H9 (cell line): ENCODE measurements at regions not wholly inside any gene's neighbourhood (a gene's known extent, or its start where the extent isn't known, plus 50 kb on each side); places are given as distances from the start of the nearest gene placed in this dataset.

Experiments used
- DNase-seq: peaks from one replicate; pipeline ENCODE4 v3.0.0-alpha.2; 2017
- H2AFZ ChIP-seq: one replicate; pipeline ENCODE4 v1.6.1; 2013; ENCODE audit warnings: mild to moderate bottlenecking, low read length, control low read depth, moderate library complexity
- H2AK5ac ChIP-seq: 2 replicates; pipeline ENCODE4 v1.6.1; 2013; ENCODE audit warnings: low read length, control low read depth, mixed read lengths; ENCODE audit not compliant: insufficient read length
- H2BK120ac ChIP-seq: one replicate; pipeline ENCODE4 v1.6.1; 2013; ENCODE audit warnings: low read depth, mild to moderate bottlenecking, low read length, control low read depth, inconsistent platforms; ENCODE audit not compliant: poor library complexity, severe bottlenecking
- H2BK12ac ChIP-seq: 2 replicates; pipeline ENCODE4 v1.6.1; 2013; ENCODE audit warnings: low read length, control low read depth, mixed read lengths, low read depth; ENCODE audit not compliant: insufficient read length
- H2BK15ac ChIP-seq: 2 replicates; pipeline ENCODE4 v1.6.1; 2013; ENCODE audit warnings: low read depth, low read length, control low read depth
- H2BK20ac ChIP-seq: one replicate; pipeline ENCODE4 v1.6.1; 2013; ENCODE audit warnings: low read depth, mild to moderate bottlenecking, low read length, control low read depth, inconsistent platforms; ENCODE audit not compliant: poor library complexity, severe bottlenecking
- H2BK5ac ChIP-seq: 2 replicates; pipeline ENCODE4 v1.6.1; 2013; ENCODE audit warnings: low read length, control low read depth, mixed read lengths; ENCODE audit not compliant: insufficient read length
- H3K14ac ChIP-seq: 2 replicates; pipeline ENCODE4 v1.6.1; 2013; ENCODE audit warnings: low read length, control low read depth; ENCODE audit not compliant: insufficient read depth
- H3K18ac ChIP-seq: 2 replicates; pipeline ENCODE4 v1.6.1; 2013; ENCODE audit warnings: low read depth, mild to moderate bottlenecking, mixed read lengths, low read length, control low read depth; ENCODE audit not compliant: insufficient read length
- H3K23ac ChIP-seq: 2 replicates; pipeline ENCODE4 v1.6.1; 2013; ENCODE audit warnings: low read length, control low read depth, mixed read lengths, low read depth; ENCODE audit not compliant: insufficient read length
- H3K23me2 ChIP-seq: 2 replicates; pipeline ENCODE4 v1.6.1; 2013; ENCODE audit warnings: low read depth, mild to moderate bottlenecking, mixed read lengths, low read length, control low read depth; ENCODE audit not compliant: insufficient read length, poor library complexity, severe bottlenecking
- H3K27ac ChIP-seq: 2 replicates; pipeline ENCODE4 v1.5.1; 2013; ENCODE audit warnings: low read length, control low read depth, mixed read lengths, low read depth; ENCODE audit not compliant: insufficient read length
- H3K27me3 ChIP-seq: 2 replicates; pipeline ENCODE4 v1.6.1; 2013; ENCODE audit warnings: low read length, control low read depth, inconsistent platforms; ENCODE audit not compliant: insufficient read depth
- H3K4ac ChIP-seq: 2 replicates; pipeline ENCODE4 v1.6.1; 2013; ENCODE audit warnings: low read depth, mild to moderate bottlenecking, control low read depth, inconsistent platforms, low read length, moderate library complexity
- H3K4me1 ChIP-seq: 2 replicates; pipeline ENCODE4 v1.6.1; 2013; ENCODE audit warnings: low read length, control low read depth, inconsistent platforms; ENCODE audit not compliant: insufficient read depth
- H3K4me2 ChIP-seq: 2 replicates; pipeline ENCODE4 v1.6.1; 2013; ENCODE audit warnings: low read length, control low read depth, mixed read lengths; ENCODE audit not compliant: insufficient read length, insufficient read depth
- H3K56ac ChIP-seq: 2 replicates; pipeline ENCODE4 v1.6.1; 2013; ENCODE audit warnings: low read depth, mild to moderate bottlenecking, mixed read lengths, low read length, control low read depth; ENCODE audit not compliant: insufficient read length
- H3K79me1 ChIP-seq: 2 replicates; pipeline ENCODE4 v1.6.1; 2013; ENCODE audit warnings: low read depth, mild to moderate bottlenecking, moderate library complexity, low read length, control low read depth, inconsistent platforms; ENCODE audit not compliant: insufficient read depth, poor library complexity, severe bottlenecking
- H3K79me2 ChIP-seq: 2 replicates; pipeline ENCODE4 v1.6.1; 2013; ENCODE audit warnings: low read length, control low read depth, inconsistent platforms; ENCODE audit not compliant: insufficient read depth
- H3K9ac ChIP-seq: 2 replicates; pipeline ENCODE4 v1.6.1; 2013; ENCODE audit warnings: low read length, control low read depth, mixed read lengths; ENCODE audit not compliant: insufficient read length; ENCODE audit errors: extremely low read depth
- H3K9me3 ChIP-seq: one replicate; pipeline ENCODE4 v1.6.1; 2013; ENCODE audit warnings: low read depth, low read length, inconsistent platforms; ENCODE audit not compliant: control insufficient read depth
- H3T11ph ChIP-seq: one replicate; pipeline ENCODE4 v1.6.1; 2013; ENCODE audit warnings: mild to moderate bottlenecking, low read length, control low read depth, inconsistent platforms
- H4K20me1 ChIP-seq: one replicate; pipeline ENCODE4 v1.6.1; 2013; ENCODE audit not compliant: control insufficient read depth, insufficient read length, insufficient read depth
- H4K5ac ChIP-seq: 2 replicates; pipeline ENCODE4 v1.6.1; 2013; ENCODE audit warnings: low read depth, mild to moderate bottlenecking, mixed read lengths, low read length, control low read depth; ENCODE audit not compliant: insufficient read length
- H4K8ac ChIP-seq: replicated peaks from 2 replicates; pipeline ENCODE4 v1.6.1; 2013; ENCODE audit warnings: low read length, control low read depth, mixed read lengths, low read depth; ENCODE audit not compliant: insufficient read length
- H4K91ac ChIP-seq: 2 replicates; pipeline ENCODE4 v1.6.1; 2013; ENCODE audit warnings: low read depth, mild to moderate bottlenecking, moderate library complexity, mixed read lengths, low read length, control low read depth; ENCODE audit not compliant: insufficient read length
- H3K27ac Mint-ChIP-seq, 3 experiments: 2 replicates in 2 of 3; 3 replicates in 1 of 3; pipeline ENCODE4 v1.8.0; 2020 to 2021; ENCODE audit warnings: mixed read lengths in 3 of 3, mild to moderate bottlenecking in 1 of 3, moderate library complexity in 1 of 3
- H3K27me3 Mint-ChIP-seq: 2 replicates; pipeline ENCODE4 v1.8.0; 2021; ENCODE audit warnings: low read depth, mild to moderate bottlenecking, moderate library complexity, mixed read lengths
- H3K36me3 Mint-ChIP-seq, 3 experiments: 2 replicates in 2 of 3; 3 replicates in 1 of 3; pipeline ENCODE4 v1.8.0; 2020 to 2021; ENCODE audit warnings: low read depth in 3 of 3, mixed read lengths in 3 of 3; ENCODE audit not compliant: insufficient read depth in 1 of 3
- H3K4me1 Mint-ChIP-seq, 2 experiments: 2 replicates each; pipeline ENCODE4 v1.8.0; 2020; ENCODE audit warnings: mixed read lengths in 2 of 2
- H3K4me3 Mint-ChIP-seq, 2 experiments: 2 replicates in 1 of 2; 3 replicates in 1 of 2; pipeline ENCODE4 v1.8.0; 2020 to 2021; ENCODE audit warnings: mild to moderate bottlenecking in 2 of 2, mixed read lengths in 2 of 2, moderate library complexity in 1 of 2
- H3K9me3 Mint-ChIP-seq, 2 experiments: 2 replicates in 1 of 2; 3 replicates in 1 of 2; pipeline ENCODE4 v1.8.0; 2020; ENCODE audit warnings: mild to moderate bottlenecking in 2 of 2, mixed read lengths in 2 of 2, moderate library complexity in 1 of 2
- WGBS: extraction: QIAGEN DNeasy Blood & Tissue Kit; methylation state at CpG from one replicate; pipeline ENCODE4 v1.1.7; 2013; ENCODE audit warnings: missing lambda C conversion rate, low lambda C conversion rate, mixed read lengths; ENCODE audit not compliant: insufficient read length; ENCODE audit errors: extremely low coverage; 5-methylcytosine and 5-hydroxymethylcytosine counted together
- TF ChIP-seq, protein P1 (sequence below): fragments of 200-600 bp; sonication (generic); conservative IDR thresholded peaks from 3 replicates; pipeline ENCODE4 v1.8.0; 2021; ENCODE audit warnings: antibody characterized with exemption, mild to moderate bottlenecking

GRCh38 chr4:119946359-119946758 is 120.3 kb downstream of the MAD2L1 start:
- Histone ChIP-seq H2BK12ac (no peak overlapping the region), H3K4ac (no peak overlapping the region), H2AK5ac (no peak overlapping the region), H4K91ac (no peak overlapping the region), H3T11ph (no peak overlapping the region), H3K4me2 (no peak overlapping the region), H3K79me2 (no peaks in the 10 kb centered on the region), H3K23ac (no peak overlapping the region), H3K9ac (no peak overlapping the region), H2BK20ac (no peak overlapping the region), H2BK15ac (no peak overlapping the region), H3K79me1 (no peaks in the 10 kb centered on the region), H3K14ac (no peak overlapping the region), H4K8ac (no peak overlapping the region), H3K9me3 (no peaks in the 10 kb centered on the region), H3K4me1 (no peaks in the 10 kb centered on the region), H3K27me3 (no peaks in the 10 kb centered on the region), H3K56ac (no peak overlapping the region), H2BK120ac (no peak overlapping the region), H3K18ac (no peak overlapping the region), H3K27ac (no peak overlapping the region), H4K20me1 (no peaks in the 10 kb centered on the region), H3K23me2 (no peaks in the 10 kb centered on the region), H2BK5ac (no peak overlapping the region), H2AFZ (no peak overlapping the region), H4K5ac (no peak overlapping the region)
- Mint-ChIP-seq H3K27me3 (no peaks in the 10 kb centered on the region), H3K4me3 (no peak overlapping the region), H3K4me1 (no peaks in the 10 kb centered on the region), H3K9me3 (no peaks in the 10 kb centered on the region), H3K27ac (no peak overlapping the region), H3K36me3 (no peaks in the 10 kb centered on the region)
- TF ChIP-seq, protein P1, sequence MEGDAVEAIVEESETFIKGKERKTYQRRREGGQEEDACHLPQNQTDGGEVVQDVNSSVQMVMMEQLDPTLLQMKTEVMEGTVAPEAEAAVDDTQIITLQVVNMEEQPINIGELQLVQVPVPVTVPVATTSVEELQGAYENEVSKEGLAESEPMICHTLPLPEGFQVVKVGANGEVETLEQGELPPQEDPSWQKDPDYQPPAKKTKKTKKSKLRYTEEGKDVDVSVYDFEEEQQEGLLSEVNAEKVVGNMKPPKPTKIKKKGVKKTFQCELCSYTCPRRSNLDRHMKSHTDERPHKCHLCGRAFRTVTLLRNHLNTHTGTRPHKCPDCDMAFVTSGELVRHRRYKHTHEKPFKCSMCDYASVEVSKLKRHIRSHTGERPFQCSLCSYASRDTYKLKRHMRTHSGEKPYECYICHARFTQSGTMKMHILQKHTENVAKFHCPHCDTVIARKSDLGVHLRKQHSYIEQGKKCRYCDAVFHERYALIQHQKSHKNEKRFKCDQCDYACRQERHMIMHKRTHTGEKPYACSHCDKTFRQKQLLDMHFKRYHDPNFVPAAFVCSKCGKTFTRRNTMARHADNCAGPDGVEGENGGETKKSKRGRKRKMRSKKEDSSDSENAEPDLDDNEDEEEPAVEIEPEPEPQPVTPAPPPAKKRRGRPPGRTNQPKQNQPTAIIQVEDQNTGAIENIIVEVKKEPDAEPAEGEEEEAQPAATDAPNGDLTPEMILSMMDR, result no peak
- no CpG with 5 or more reads among the region's 5 CpGs for WGBS
- DNase-seq, result no peak
